RWPE2 (cell line): ENCODE measurements at regions not wholly inside any gene's neighbourhood (a gene's known extent, or its start where the extent isn't known, plus 50 kb on each side); places are given as distances from the start of the nearest gene placed in this dataset.

Experiments used
- ATAC-seq: fragments of 200-7000 bp; cut with Tn5 transposase; 3 replicates; pipeline ENCODE4 v1.9.1; 2021; ENCODE audit warnings: low read depth
- DNase-seq: peaks from one replicate; pipeline ENCODE4 v3.0.0-alpha.2; 2020; ENCODE audit warnings: low spot score
- H3K27ac ChIP-seq: fragments of 450-650 bp; 2 replicates; pipeline ENCODE4 v1.5.1; 2017; ENCODE audit warnings: mild to moderate bottlenecking; ENCODE audit not compliant: poor library complexity, severe bottlenecking
- H3K27me3 ChIP-seq: fragments of 250-450 bp; sonication (Bioruptor Pico); 2 replicates; pipeline ENCODE4 v1.5.1; 2021; ENCODE audit warnings: mild to moderate bottlenecking, moderate library complexity; ENCODE audit not compliant: insufficient read depth, poor library complexity, severe bottlenecking
- H3K36me3 ChIP-seq: fragments of 250-450 bp; sonication (Bioruptor Pico); 2 replicates; pipeline ENCODE4 v1.5.1; 2020; ENCODE audit warnings: low read depth, mild to moderate bottlenecking, moderate library complexity
- H3K4me1 ChIP-seq: fragments of 250-450 bp; sonication (Bioruptor Pico); 2 replicates; pipeline ENCODE4 v1.5.1; 2021; ENCODE audit warnings: mild to moderate bottlenecking, moderate library complexity; ENCODE audit not compliant: insufficient read depth, poor library complexity, severe bottlenecking
- H3K4me3 ChIP-seq: fragments of 250-450 bp; sonication (Bioruptor Pico); 2 replicates; pipeline ENCODE4 v1.5.1; 2021; ENCODE audit warnings: mild to moderate bottlenecking, moderate library complexity; ENCODE audit not compliant: severe bottlenecking
- H3K9me3 ChIP-seq: fragments of 250-450 bp; sonication (Bioruptor Pico); 2 replicates; pipeline ENCODE4 v1.5.1; 2021; ENCODE audit warnings: mild to moderate bottlenecking, moderate library complexity; ENCODE audit not compliant: severe bottlenecking
- TF ChIP-seq, protein P1 (sequence below): fragments of 450-650 bp; IDR thresholded peaks from one replicate; pipeline ENCODE4 v1.5.1; 2017; ENCODE audit warnings: mild to moderate bottlenecking, moderate library complexity; ENCODE audit not compliant: poor library complexity, severe bottlenecking

GRCh38 chr2:59627599-59627998, 925.9 kb downstream of the BCL11A start:
- H3K9me3 ChIP-seq, result no peaks in the 10 kb centered on the region
- DNase-seq (no peak), ATAC-seq (no peak)
- no peak overlapping the region for H3K27ac ChIP-seq
- no peak overlapping the region for H3K4me3 ChIP-seq
- TF ChIP-seq, protein P1, sequence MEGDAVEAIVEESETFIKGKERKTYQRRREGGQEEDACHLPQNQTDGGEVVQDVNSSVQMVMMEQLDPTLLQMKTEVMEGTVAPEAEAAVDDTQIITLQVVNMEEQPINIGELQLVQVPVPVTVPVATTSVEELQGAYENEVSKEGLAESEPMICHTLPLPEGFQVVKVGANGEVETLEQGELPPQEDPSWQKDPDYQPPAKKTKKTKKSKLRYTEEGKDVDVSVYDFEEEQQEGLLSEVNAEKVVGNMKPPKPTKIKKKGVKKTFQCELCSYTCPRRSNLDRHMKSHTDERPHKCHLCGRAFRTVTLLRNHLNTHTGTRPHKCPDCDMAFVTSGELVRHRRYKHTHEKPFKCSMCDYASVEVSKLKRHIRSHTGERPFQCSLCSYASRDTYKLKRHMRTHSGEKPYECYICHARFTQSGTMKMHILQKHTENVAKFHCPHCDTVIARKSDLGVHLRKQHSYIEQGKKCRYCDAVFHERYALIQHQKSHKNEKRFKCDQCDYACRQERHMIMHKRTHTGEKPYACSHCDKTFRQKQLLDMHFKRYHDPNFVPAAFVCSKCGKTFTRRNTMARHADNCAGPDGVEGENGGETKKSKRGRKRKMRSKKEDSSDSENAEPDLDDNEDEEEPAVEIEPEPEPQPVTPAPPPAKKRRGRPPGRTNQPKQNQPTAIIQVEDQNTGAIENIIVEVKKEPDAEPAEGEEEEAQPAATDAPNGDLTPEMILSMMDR, result no peak
- H3K4me1 ChIP-seq, result no peaks in the 10 kb centered on the region
- no peaks in the 10 kb centered on the region for H3K36me3 ChIP-seq
- no peaks in the 10 kb centered on the region for H3K27me3 ChIP-seq

- TF ChIP-seq, protein P1, result no peak
- Histone ChIP-seq H3K4me3 (no peak overlapping the region), H3K9me3 (no peaks in the 10 kb centered on the region), H3K4me1 (no peaks in the 10 kb centered on the region), H3K27ac (no peak overlapping the region), H3K36me3 (no peaks in the 10 kb centered on the region), H3K27me3 (no peaks in the 10 kb centered on the region)
- DNase-seq, result no peak
- no peak for ATAC-seq
Observed at GRCh38 chr2:59622599-59623308, 930.7 kb downstream of the BCL11A start.

- TF ChIP-seq, protein P1, result no peak
- no peak for DNase-seq
- no peak for ATAC-seq
- H3K36me3 ChIP-seq, result no peaks in the 10 kb centered on the region
- no peaks in the 10 kb centered on the region for H3K4me1 ChIP-seq
- H3K27ac ChIP-seq, result no peak overlapping the region
- no peak overlapping the region for H3K4me3 ChIP-seq
- no peaks in the 10 kb centered on the region for H3K9me3 ChIP-seq
- H3K27me3 ChIP-seq, result no peaks in the 10 kb centered on the region
Observed at GRCh38 chr2:59604123-59604522, 949.3 kb downstream of the BCL11A start.

- no peaks in the 10 kb centered on the region for H3K27me3 ChIP-seq
- H3K9me3 ChIP-seq, result no peaks in the 10 kb centered on the region
- H3K27ac ChIP-seq, result no peak overlapping the region
- TF ChIP-seq, protein P1, result no peak
- H3K4me1 ChIP-seq, result no peaks in the 10 kb centered on the region
- no peaks in the 10 kb centered on the region for H3K36me3 ChIP-seq
- H3K4me3 ChIP-seq, result no peak overlapping the region
- no peak for DNase-seq
- no peak for ATAC-seq
Observed at GRCh38 chr2:59594671-59595222, 958.7 kb downstream of the BCL11A start.

GRCh38 chr2:59590798-59591197, 962.7 kb downstream of the BCL11A start:
- Histone ChIP-seq H3K27ac (no peak overlapping the region), H3K27me3 (no peaks in the 10 kb centered on the region), H3K9me3 (no peaks in the 10 kb centered on the region), H3K36me3 (no peaks in the 10 kb centered on the region), H3K4me1 (no peaks in the 10 kb centered on the region), H3K4me3 (no peak overlapping the region)
- TF ChIP-seq, protein P1, result no peak
- no peak for ATAC-seq
- DNase-seq, result no peak
